ENCODE measurements at regions not wholly inside any gene's neighbourhood (a gene's known extent, or its start where the extent isn't known, plus 50 kb on each side); places are given as distances from the start of the nearest gene placed in this dataset.
"Not testable (repeated sequence)": the region's sequence is repeated elsewhere in the genome, so short reads cannot be mapped to it uniquely, and the experiment has no call there.

- peak; percentile 30 for DNase-seq
Measured at GRCh38 chr10:29746080-29746797, 111.5 kb upstream of the SVIL start.

GRCh38 chr10:29740981-29741545 is 106.3 kb upstream of the SVIL start:
- no peak for DNase-seq

- DNase-seq, result no peak
Measured at GRCh38 chr10:29738341-29738740, 103.6 kb upstream of the SVIL start.

- DNase-seq, result no peak
Measured at GRCh38 chr10:29737074-29737593, 102.4 kb upstream of the SVIL start.

- DNase-seq, result peak; percentile 37
Measured at GRCh38 chr10:29736366-29737073, 101.7 kb upstream of the SVIL start.

GRCh38 chr10:29735628-29736365 is 101.0 kb upstream of the SVIL start:
- peak; percentile 59 for DNase-seq

- DNase-seq, result peak; percentile 51
Measured at GRCh38 chr10:29734962-29735627, 100.3 kb upstream of the SVIL start.

- no peak for DNase-seq
Measured at GRCh38 chr10:29734640-29734961, 99.8 kb upstream of the SVIL start.

GRCh38 chr10:29733323-29733722 is 98.6 kb upstream of the SVIL start:
- no peak for DNase-seq

GRCh38 chr10:29732918-29733317 is 98.1 kb upstream of the SVIL start:
- no peak for DNase-seq

GRCh38 chr10:29731760-29732159 is 97.0 kb upstream of the SVIL start:
- DNase-seq, result no peak

GRCh38 chr10:29730969-29731368 is 96.2 kb upstream of the SVIL start:
- DNase-seq, result no peak

- no peak for DNase-seq
Measured at GRCh38 chr10:29730458-29730857, 95.7 kb upstream of the SVIL start.

- DNase-seq, result no peak
Measured at GRCh38 chr10:29728541-29729049, 93.8 kb upstream of the SVIL start.

GRCh38 chr10:29725927-29726326 is 91.2 kb upstream of the SVIL start:
- DNase-seq, result not testable (repeated sequence)

- DNase-seq, result no peak
Measured at GRCh38 chr10:29725133-29725720, 90.5 kb upstream of the SVIL start.

GRCh38 chr10:29723726-29724125 is 89.0 kb upstream of the SVIL start:
- no peak for DNase-seq

- DNase-seq, result no peak
Measured at GRCh38 chr10:29722777-29723176, 88.0 kb upstream of the SVIL start.

GRCh38 chr10:29720149-29720548 is 85.4 kb upstream of the SVIL start:
- no peak for DNase-seq

- peak; percentile 70 for DNase-seq
Measured at GRCh38 chr10:29719281-29719675, 84.5 kb upstream of the SVIL start.

GRCh38 chr10:29715296-29715695 is 80.5 kb upstream of the SVIL start:
- no peak for DNase-seq

All from kidney glomerular epithelial cell (primary cell).